GM12878 (cell line): ENCODE measurements at regions not wholly inside any gene's neighbourhood (a gene's known extent, or its start where the extent isn't known, plus 50 kb on each side); places are given as distances from the start of the nearest gene placed in this dataset.

Experiments used
- ATAC-seq: fragments of 200-7000 bp; cut with Tn5 transposase; 3 replicates; pipeline ENCODE4 v1.9.1; 2020; ENCODE audit warnings: mild to moderate bottlenecking, moderate library complexity
- BruUV-seq: library from RNA; stranded (reverse); fragments of 400-500 nt; replicated peaks from 2 replicates; lab custom pipeline; 2021; lab: Mats Ljungman, UMichigan
- CTCF ChIA-PET: fragments of 300-600 bp; sonication (Branson Sonifier 250); formaldehyde crosslinking; extraction: SDS; loops from one replicate; lab custom pipeline; 2021; ENCODE audit warnings: inconsistent platforms; lab: Yijun Ruan, JAX
- POLR2A ChIA-PET: fragments of 350-600 bp; formaldehyde crosslinking; extraction: SDS; loops from one replicate; lab custom pipeline; 2021; ENCODE audit warnings: inconsistent platforms; lab: Charles Lee
- RAD21 ChIA-PET: fragments of 300-600 bp; sonication (Branson Sonifier 250); formaldehyde crosslinking; loops from one replicate; lab custom pipeline; 2023; ENCODE audit warnings: antibody characterized with exemption; ENCODE audit not compliant: unreplicated experiment; lab: Charles Lee
- SMC1A ChIA-PET: fragments of 300-600 bp; sonication (Branson Sonifier 250); formaldehyde crosslinking; loops from one replicate; lab custom pipeline; 2023; ENCODE audit not compliant: unreplicated experiment, uncharacterized antibody; lab: Charles Lee
- DNase-seq: peaks from one replicate; pipeline ENCODE4 v3.0.0-alpha.2; 2011; ENCODE audit warnings: low read depth, low spot score
- FAIRE-seq: peaks from 3 replicates; lab custom pipeline; 2011; peaks lifted over from hg19 to GRCh38; lab: Jason Lieb, UNC
- H2AFZ ChIP-seq: 2 replicates; pipeline ENCODE4 v1.6.0; 2011; ENCODE audit warnings: low read depth, low read length, control low read depth; ENCODE audit not compliant: control insufficient read depth
- H3K27ac ChIP-seq: 2 replicates; pipeline ENCODE4 v1.5.1; 2011; ENCODE audit warnings: control low read depth; ENCODE audit not compliant: control insufficient read depth, insufficient read depth
- H3K27me3 ChIP-seq, 2 experiments: replicated peaks in 1 of 2; 2 replicates each; pipeline versions ENCODE4 v1.6.0 to v1.6.1; 2011; ENCODE audit warnings: low read length in 1 of 2; ENCODE audit not compliant: control insufficient read depth in 2 of 2, insufficient read depth in 2 of 2
- H3K36me3 ChIP-seq, 2 experiments: 2 replicates each; pipeline ENCODE4 v1.5.1; 2011; ENCODE audit warnings: low read length in 1 of 2; ENCODE audit not compliant: control insufficient read depth in 2 of 2, insufficient read depth in 2 of 2
- H3K4me1 ChIP-seq: 2 replicates; pipeline ENCODE4 v1.6.1; 2011; ENCODE audit warnings: mild to moderate bottlenecking, low read length, moderate library complexity, mixed read lengths; ENCODE audit not compliant: control insufficient read depth, insufficient read depth
- H3K4me2 ChIP-seq: 2 replicates; pipeline ENCODE4 v1.6.0; 2011; ENCODE audit warnings: control low read depth; ENCODE audit not compliant: control insufficient read depth, insufficient read depth
- H3K4me3 ChIP-seq: fragments of 200-600 bp; sonication (generic); 2 replicates; pipeline ENCODE4 v1.5.1; 2016
- H3K79me2 ChIP-seq: 2 replicates; pipeline ENCODE4 v1.6.0; 2011; ENCODE audit warnings: low read length; ENCODE audit not compliant: control insufficient read depth, insufficient read depth
- H3K9ac ChIP-seq: 2 replicates; pipeline ENCODE4 v1.8.0; 2011; ENCODE audit warnings: low read length, control low read depth, mixed read lengths; ENCODE audit not compliant: control insufficient read depth, insufficient read depth
- H3K9me3 ChIP-seq: replicated peaks from 3 replicates; pipeline ENCODE4 v1.5.1; 2011; ENCODE audit warnings: mild to moderate bottlenecking, low read length; ENCODE audit not compliant: control insufficient read depth, insufficient read depth
- H4K20me1 ChIP-seq: 2 replicates; pipeline ENCODE4 v1.6.0; 2011; ENCODE audit not compliant: control insufficient read depth, insufficient read depth
- ASH2L ChIP-seq: fragments of 300-600, 200-600 bp; sonication (generic); IDR thresholded peaks from 2 replicates; pipeline ENCODE4 v1.6.1; 2017; ENCODE audit warnings: low read depth, mild to moderate bottlenecking, borderline replicate concordance
- CBX5 ChIP-seq: sonication (generic); IDR thresholded peaks from 2 replicates; pipeline ENCODE4 v1.6.1; 2016; ENCODE audit warnings: low read depth, moderate library complexity, mild to moderate bottlenecking, inconsistent platforms
- CREM ChIP-seq: IDR thresholded peaks from 2 replicates; pipeline ENCODE4 v1.6.1; 2014; ENCODE audit warnings: antibody characterized with exemption, low read depth
- E2F4 ChIP-seq: IDR thresholded peaks from 2 replicates; pipeline ENCODE4 v1.6.1; 2012; ENCODE audit warnings: low read depth, low read length, improper control_type of control experiment
- GABPA ChIP-seq: IDR thresholded peaks from 2 replicates; pipeline ENCODE4 v1.6.1; 2014; ENCODE audit warnings: antibody characterized with exemption, low read depth, mild to moderate bottlenecking, inconsistent platforms
- HDAC2 ChIP-seq: fragments of 200-600 bp; sonication (generic); IDR thresholded peaks from 2 replicates; pipeline ENCODE4 v1.6.1; 2017
- MEF2B ChIP-seq: fragments of 450-650 bp; IDR thresholded peaks from 2 replicates; pipeline ENCODE4 v1.6.1; 2018; ENCODE audit warnings: mild to moderate bottlenecking, moderate library complexity; ENCODE audit not compliant: partially characterized antibody, poor library complexity, severe bottlenecking
- MXI1 ChIP-seq: fragments of 150-350 bp; IDR thresholded peaks from 2 replicates; pipeline ENCODE4 v1.6.1; 2011; ENCODE audit warnings: low read depth, mild to moderate bottlenecking, inconsistent platforms, low read length, improper control_type of control experiment
- MYB ChIP-seq: fragments of 150-350 bp; IDR thresholded peaks from 2 replicates; pipeline ENCODE4 v1.6.1; 2014; ENCODE audit warnings: mild to moderate bottlenecking, low read depth, low read length, borderline replicate concordance
- PAX5 ChIP-seq: IDR thresholded peaks from 2 replicates; pipeline ENCODE4 v1.6.1; 2011; ENCODE audit warnings: low read depth, low read length, borderline replicate concordance
- PAX8 ChIP-seq: fragments of 450-650 bp; IDR thresholded peaks from 2 replicates; pipeline ENCODE4 v1.6.1; 2017; ENCODE audit warnings: mild to moderate bottlenecking, moderate library complexity
- POLR2A ChIP-seq: IDR thresholded peaks from 2 replicates; pipeline ENCODE4 v1.6.1; 2011; ENCODE audit warnings: low read depth, mild to moderate bottlenecking, low read length
- RAD21 ChIP-seq: IDR thresholded peaks from 2 replicates; pipeline ENCODE4 v1.6.1; 2011; ENCODE audit warnings: mild to moderate bottlenecking, low read depth, low read length, moderate library complexity; ENCODE audit not compliant: insufficient read depth
- REST ChIP-seq: IDR thresholded peaks from 2 replicates; pipeline ENCODE4 v1.6.1; 2012; ENCODE audit warnings: mild to moderate bottlenecking, low read depth, low read length
- RUNX3 ChIP-seq: IDR thresholded peaks from 2 replicates; pipeline ENCODE4 v1.6.1; 2012; ENCODE audit warnings: low read length, inconsistent platforms
- SREBF1 ChIP-seq: IDR thresholded peaks from 2 replicates; pipeline ENCODE4 v1.6.1; 2012; ENCODE audit warnings: mild to moderate bottlenecking, low read length
- TAF1 ChIP-seq: IDR thresholded peaks from 2 replicates; pipeline ENCODE4 v1.6.1; 2011; ENCODE audit warnings: mild to moderate bottlenecking, low read depth, low read length, borderline replicate concordance
- WRNIP1 ChIP-seq: IDR thresholded peaks from 2 replicates; pipeline ENCODE4 v1.6.1; 2011; ENCODE audit warnings: low read depth, low read length, improper control_type of control experiment, borderline replicate concordance
- ZNF274 ChIP-seq: IDR thresholded peaks from one replicate; pipeline ENCODE4 v1.8.0; 2011; ENCODE audit not compliant: insufficient read length, insufficient read depth
- ZSCAN29 ChIP-seq: fragments of 450-650 bp; IDR thresholded peaks from 2 replicates; pipeline ENCODE4 v1.6.1; 2017; ENCODE audit warnings: mild to moderate bottlenecking, moderate library complexity
- WGBS: methylation state at CpG from one replicate; pipeline ENCODE4 v1.1.6; 2016; ENCODE audit warnings: low lambda C conversion rate; ENCODE audit not compliant: insufficient replicate concordance, insufficient coverage; ENCODE audit errors: missing lambda C conversion rate; 5-methylcytosine and 5-hydroxymethylcytosine counted together
- in situ Hi-C: fragments of 300-500 bp; cut with MboI; formaldehyde crosslinking; loops from 9 replicates; pipeline ENCODE4 v1.14.3; 2018; ENCODE audit warnings: mixed read lengths
- intact Hi-C: fragments of 100-400 bp; cut with micrococcal nuclease; formaldehyde crosslinking; loops from one replicate; pipeline ENCODE4 v1.14.2; 2022; ENCODE audit not compliant: unreplicated experiment

- no TSS peak for BruUV-seq
- ChIA-PET POLR2A (interaction anchor here (0.5 to 1.7 kb wide), 4 partner anchors 20 to 37 kb away, joined by 4 to 6 read pairs (median 4); no protein-coding TSS in a partner anchor), SMC1A (interaction anchor here (0.8 to 2.7 kb wide), 6 partner anchors 17 to 210 kb away, joined by 3 to 36 read pairs (median 4); no protein-coding TSS in a partner anchor), CTCF (interaction anchor here (0.6 to 1.2 kb wide), 2 partner anchors 21 to 135 kb away, joined by 3 read pairs; no protein-coding TSS in a partner anchor), RAD21 (interaction anchor here (1.0 to 2.9 kb wide), 6 partner anchors 23 to 138 kb away, joined by 3 to 15 read pairs (median 4); no protein-coding TSS in a partner anchor)
- Histone ChIP-seq H3K4me1 (peaks cover 44% of the 10 kb centered on the region), H3K79me2 (no peaks in the 10 kb centered on the region), H3K9me3 (no peaks in the 10 kb centered on the region; the same call in 2 of the 3 replicates), H3K4me2 (peak overlapping the region; percentile 87), H2AFZ (peak overlapping the region; percentile 82), H3K27me3 (no peaks in the 10 kb centered on the region), H3K4me3 (no peak overlapping the region), H3K9ac (peak overlapping the region; percentile 44; the same call in 1 of the 2 replicates), H3K36me3 (no peaks in the 10 kb centered on the region), H4K20me1 (no peaks in the 10 kb centered on the region), H3K27ac (peak overlapping the region; percentile 72)
- DNase-seq: peak; percentile 69
- 2% methylated on average over 21 of the region's 21 CpGs for WGBS
- in situ Hi-C loops: no loop called here
- peak; percentile 81 for ATAC-seq
- intact Hi-C loops: loop anchor here (10.0 kb wide), 1 partner anchor 468 kb away; the partner anchor contains the start of gene SOX4
- no peak for FAIRE-seq
- TF ChIP-seq E2F4: no peak
- no peak for TF ChIP-seq ZSCAN29
- TF ChIP-seq HDAC2: no peak
- TF ChIP-seq ASH2L: no peak
- TF ChIP-seq WRNIP1: no peak
- TF ChIP-seq POLR2A: peak; percentile 58
- peak; percentile 93 for TF ChIP-seq RUNX3
- TF ChIP-seq MXI1: 0 out of 2 replicates have a peak, but pooled peaks have one; percentile 27
- TF ChIP-seq CREM: peak; percentile 68
- TF ChIP-seq REST: no peak
- TF ChIP-seq SREBF1: no peak
- no peak for TF ChIP-seq ZNF274
- TF ChIP-seq TAF1: peak; percentile 28; the same call in 1 of the 2 replicates
- TF ChIP-seq MYB: peak; percentile 82
- peak; percentile 41; the same call in 1 of the 2 replicates for TF ChIP-seq PAX5
- TF ChIP-seq MEF2B: peak; percentile 37
- TF ChIP-seq CBX5: peak; percentile 65; the same call in 1 of the 2 replicates
- TF ChIP-seq GABPA: peak; percentile 58; the same call in 1 of the 2 replicates
- TF ChIP-seq PAX8: no peak
- no peak for TF ChIP-seq RAD21
Observed at GRCh38 chr6:22062807-22063408, 233.9 kb downstream of the PRL start.
